Nephron progenitor cell (in vitro differentiated cells): ENCODE measurements at regions not wholly inside any gene's neighbourhood (a gene's known extent, or its start where the extent isn't known, plus 50 kb on each side); places are given as distances from the start of the nearest gene placed in this dataset.
A peak's percentile ranks its signal among the peaks of the same experiment; 100 is the strongest.

Experiments
- DNase-seq: peaks from one replicate; pipeline ENCODE4 v3.0.0; 2021
- H3K27ac Mint-ChIP-seq: 2 replicates; pipeline ENCODE4 v1.8.0; 2021; ENCODE audit warnings: mild to moderate bottlenecking, moderate library complexity, mixed read lengths
- H3K27me3 Mint-ChIP-seq: 2 replicates; pipeline ENCODE4 v1.8.0; 2021; ENCODE audit warnings: mild to moderate bottlenecking, low read depth, mixed read lengths; ENCODE audit not compliant: poor library complexity
- H3K36me3 Mint-ChIP-seq: 2 replicates; pipeline ENCODE4 v1.8.0; 2021; ENCODE audit warnings: low read depth, mixed read lengths
- H3K4me1 Mint-ChIP-seq: 2 replicates; pipeline ENCODE4 v1.8.0; 2021; ENCODE audit warnings: mixed read lengths
- H3K4me3 Mint-ChIP-seq: 2 replicates; pipeline ENCODE4 v1.8.0; 2021; ENCODE audit warnings: mild to moderate bottlenecking, moderate library complexity, mixed read lengths
- H3K9me3 Mint-ChIP-seq: 2 replicates; pipeline ENCODE4 v1.8.0; 2021; ENCODE audit warnings: mild to moderate bottlenecking, moderate library complexity, mixed read lengths
- CTCF ChIP-seq: fragments of 200-600 bp; sonication (generic); IDR thresholded peaks from 2 replicates; pipeline ENCODE4 v1.5.0; 2021; ENCODE audit warnings: antibody characterized with exemption

- Mint-ChIP-seq H3K36me3 (no peaks in the 10 kb centered on the region), H3K27me3 (peaks cover 2% of the 10 kb centered on the region), H3K4me3 (no peak overlapping the region), H3K9me3 (peaks cover 27% of the 10 kb centered on the region), H3K4me1 (peaks cover 31% of the 10 kb centered on the region), H3K27ac (no peak overlapping the region)
- TF ChIP-seq CTCF = no peak
- no peak for DNase-seq
Measured at GRCh38 chr5:168086746-168087145, 204.7 kb upstream of the WWC1 start.

GRCh38 chr5:168088410-168089173, 202.9 kb upstream of the WWC1 start:
- H3K9me3 Mint-ChIP-seq = peaks cover 9% of the 10 kb centered on the region
- H3K4me1 Mint-ChIP-seq = peaks cover 44% of the 10 kb centered on the region
- peak overlapping the region; percentile 16 for H3K27ac Mint-ChIP-seq
- no peak for TF ChIP-seq CTCF
- no peaks in the 10 kb centered on the region for H3K36me3 Mint-ChIP-seq
- no peak for DNase-seq
- peaks cover 2% of the 10 kb centered on the region for H3K27me3 Mint-ChIP-seq
- H3K4me3 Mint-ChIP-seq = no peak overlapping the region

GRCh38 chr5:168089201-168089887, 202.1 kb upstream of the WWC1 start:
- H3K4me3 Mint-ChIP-seq = no peak overlapping the region
- peaks cover 3% of the 10 kb centered on the region for H3K9me3 Mint-ChIP-seq
- no peak for DNase-seq
- peak overlapping the region; percentile 16 for H3K27ac Mint-ChIP-seq
- H3K4me1 Mint-ChIP-seq = peaks cover 44% of the 10 kb centered on the region
- TF ChIP-seq CTCF = no peak
- peaks cover 2% of the 10 kb centered on the region for H3K27me3 Mint-ChIP-seq
- no peaks in the 10 kb centered on the region for H3K36me3 Mint-ChIP-seq

- DNase-seq = no peak
- Mint-ChIP-seq H3K9me3 (peaks cover 6% of the 10 kb centered on the region), H3K27me3 (peaks cover 2% of the 10 kb centered on the region), H3K4me3 (no peak overlapping the region), H3K4me1 (peaks cover 25% of the 10 kb centered on the region), H3K27ac (no peak overlapping the region), H3K36me3 (peaks cover 5% of the 10 kb centered on the region)
- no peak for TF ChIP-seq CTCF
Measured at GRCh38 chr5:168092209-168093185, 198.9 kb upstream of the WWC1 start.

- Mint-ChIP-seq H3K36me3 (peaks cover 5% of the 10 kb centered on the region), H3K9me3 (peaks cover 6% of the 10 kb centered on the region), H3K27me3 (peaks cover 2% of the 10 kb centered on the region), H3K27ac (no peak overlapping the region), H3K4me1 (peaks cover 23% of the 10 kb centered on the region), H3K4me3 (no peak overlapping the region)
- DNase-seq = no peak
- TF ChIP-seq CTCF = no peak
Measured at GRCh38 chr5:168093200-168093910, 198.1 kb upstream of the WWC1 start.
